GM12873 (cell line): ENCODE measurements at regions not wholly inside any gene's neighbourhood (a gene's known extent, or its start where the extent isn't known, plus 50 kb on each side); places are given as distances from the start of the nearest gene placed in this dataset.

ENCODE experiments used
- TF ChIP-seq, protein P1 (sequence below): IDR thresholded peaks from 2 replicates; pipeline ENCODE4 v1.5.1; 2012; ENCODE audit warnings: low read depth, mild to moderate bottlenecking, moderate library complexity, low read length, control low read depth; ENCODE audit not compliant: insufficient read depth; ENCODE audit errors: missing control alignments

DNA sequence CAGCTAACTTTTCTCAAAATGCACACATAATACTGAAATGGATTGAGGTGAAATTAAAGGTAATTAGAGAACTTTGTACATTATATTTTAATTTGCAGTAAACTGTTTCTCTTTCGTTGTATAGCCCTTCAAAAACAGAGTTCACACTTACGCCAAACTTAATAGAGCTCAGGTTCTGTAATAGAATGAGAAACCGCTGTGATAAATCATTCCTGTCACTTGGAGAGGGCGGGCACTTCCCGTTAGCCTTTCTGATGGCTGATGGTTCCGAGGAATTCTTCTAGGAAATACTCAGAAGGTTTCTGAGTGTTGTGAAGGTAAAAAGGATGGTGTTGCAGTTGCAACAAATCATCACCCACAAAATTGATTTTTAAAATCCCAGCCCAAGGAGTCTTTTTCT lies 155.8 kb upstream of the ALKAL2 start:
- TF ChIP-seq, protein P1, sequence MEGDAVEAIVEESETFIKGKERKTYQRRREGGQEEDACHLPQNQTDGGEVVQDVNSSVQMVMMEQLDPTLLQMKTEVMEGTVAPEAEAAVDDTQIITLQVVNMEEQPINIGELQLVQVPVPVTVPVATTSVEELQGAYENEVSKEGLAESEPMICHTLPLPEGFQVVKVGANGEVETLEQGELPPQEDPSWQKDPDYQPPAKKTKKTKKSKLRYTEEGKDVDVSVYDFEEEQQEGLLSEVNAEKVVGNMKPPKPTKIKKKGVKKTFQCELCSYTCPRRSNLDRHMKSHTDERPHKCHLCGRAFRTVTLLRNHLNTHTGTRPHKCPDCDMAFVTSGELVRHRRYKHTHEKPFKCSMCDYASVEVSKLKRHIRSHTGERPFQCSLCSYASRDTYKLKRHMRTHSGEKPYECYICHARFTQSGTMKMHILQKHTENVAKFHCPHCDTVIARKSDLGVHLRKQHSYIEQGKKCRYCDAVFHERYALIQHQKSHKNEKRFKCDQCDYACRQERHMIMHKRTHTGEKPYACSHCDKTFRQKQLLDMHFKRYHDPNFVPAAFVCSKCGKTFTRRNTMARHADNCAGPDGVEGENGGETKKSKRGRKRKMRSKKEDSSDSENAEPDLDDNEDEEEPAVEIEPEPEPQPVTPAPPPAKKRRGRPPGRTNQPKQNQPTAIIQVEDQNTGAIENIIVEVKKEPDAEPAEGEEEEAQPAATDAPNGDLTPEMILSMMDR: no peak

DNA sequence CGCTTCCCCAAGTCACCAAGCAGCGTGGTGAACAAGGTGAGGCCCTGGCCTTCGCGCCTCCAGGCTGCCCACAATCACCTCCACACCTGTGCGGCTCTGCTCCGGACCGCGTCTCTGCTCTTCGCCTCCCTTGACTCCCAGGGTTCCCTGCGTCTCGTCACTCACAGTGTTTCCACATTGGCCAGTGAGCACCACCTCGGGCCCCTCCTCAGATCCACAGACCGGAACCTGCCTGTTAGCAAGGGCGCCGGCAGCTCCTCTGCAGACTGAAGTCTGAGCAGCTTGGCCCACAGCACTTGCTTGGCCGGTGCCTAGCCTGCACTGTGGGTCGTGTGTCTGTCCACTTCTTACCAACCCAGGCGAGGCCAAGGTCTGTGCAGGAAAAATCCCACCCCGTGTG lies 155.3 kb upstream of the ALKAL2 start:
- TF ChIP-seq, protein P1: no peak

DNA sequence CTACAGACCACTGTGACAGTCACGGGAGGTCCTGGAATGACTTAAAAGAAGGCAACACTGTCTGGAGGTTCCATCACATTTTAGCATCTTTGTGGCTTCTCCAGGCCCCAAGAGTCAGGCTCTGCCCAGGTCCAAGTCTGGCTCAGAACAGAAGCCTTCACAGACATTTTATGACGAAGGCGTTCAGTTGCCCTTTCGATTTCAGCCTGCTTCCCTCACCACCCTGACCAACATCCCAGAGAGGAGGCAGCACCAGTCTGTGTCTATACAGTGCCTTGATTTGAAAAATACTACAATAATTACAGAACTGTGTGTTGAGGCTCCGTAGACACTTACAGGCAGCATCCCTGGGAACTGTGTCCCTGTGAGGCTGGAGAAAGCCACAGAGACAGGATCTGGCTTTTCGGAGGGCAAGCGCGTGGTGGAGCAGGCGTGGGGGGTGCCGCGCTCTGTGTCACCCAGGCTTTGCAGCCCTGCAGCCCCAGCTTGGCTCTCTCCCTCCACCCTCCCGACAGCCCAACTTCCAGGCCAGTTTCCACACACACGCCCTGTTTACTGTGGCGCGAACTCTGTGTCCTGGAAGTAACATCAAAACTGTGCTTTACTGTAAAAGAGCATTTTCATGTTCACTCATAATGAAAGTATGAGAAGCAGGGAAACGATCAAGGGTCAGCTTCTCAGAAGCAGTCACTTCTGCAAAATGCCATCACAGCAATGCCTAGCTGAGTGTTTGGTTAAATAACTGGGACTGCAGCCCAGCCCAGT lies 153.5 kb upstream of the ALKAL2 start:
- TF ChIP-seq, protein P1: no peak

DNA sequence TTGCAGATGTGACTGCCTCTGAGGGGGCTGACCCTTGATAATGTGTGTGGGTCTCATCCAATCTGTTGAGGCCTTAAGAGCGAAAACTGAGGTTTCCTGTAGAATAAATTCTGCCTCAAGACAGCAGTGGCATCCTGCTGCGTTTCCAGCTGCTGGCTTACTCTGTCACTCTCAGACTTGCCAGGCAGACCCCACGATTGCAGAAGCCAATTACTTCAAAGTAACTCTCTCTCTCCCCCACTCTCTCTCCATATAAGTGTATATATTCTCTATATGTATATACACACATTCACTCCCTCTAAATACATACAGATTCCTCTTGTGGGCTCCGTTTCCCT lies 152.5 kb upstream of the ALKAL2 start:
- TF ChIP-seq, protein P1: no peak

DNA sequence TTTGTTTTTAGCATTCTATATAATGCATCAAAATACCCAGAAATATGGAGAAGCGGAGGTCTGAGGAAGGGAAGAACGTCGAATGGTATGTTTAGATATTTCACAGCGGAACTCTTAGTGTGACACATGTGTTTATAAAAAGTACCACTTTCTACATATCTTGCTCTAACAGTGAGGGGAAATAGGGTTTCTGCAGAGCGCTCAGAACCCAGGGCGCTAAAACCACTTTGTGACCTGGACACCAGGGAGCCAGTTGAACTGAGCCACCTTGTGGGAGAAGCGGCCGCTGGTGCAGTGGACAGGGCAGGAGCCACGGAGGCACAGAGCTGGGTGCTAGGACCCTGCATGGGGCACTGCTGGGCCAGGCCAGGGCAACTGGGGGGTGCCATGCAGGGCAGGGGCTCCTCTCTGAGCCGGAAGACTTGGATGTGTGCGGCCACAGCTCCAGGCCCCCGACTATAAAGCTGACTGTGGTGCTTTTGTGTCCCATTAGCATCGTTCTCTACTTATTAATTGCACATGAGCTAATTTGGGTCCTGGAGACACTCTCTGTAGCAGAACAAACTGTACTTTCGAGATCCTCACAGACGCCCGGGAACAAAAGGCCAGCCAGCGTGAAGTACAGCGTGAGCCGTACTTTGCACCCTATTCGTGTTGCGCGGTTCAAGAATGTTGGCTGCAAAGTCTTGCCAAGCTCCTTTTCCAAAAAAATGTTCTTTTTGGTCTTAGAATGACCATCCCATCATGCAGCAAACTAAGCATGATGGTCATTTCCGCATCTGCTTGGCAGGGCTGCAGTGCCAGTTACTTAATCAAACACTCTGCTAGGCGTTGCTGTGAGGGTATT lies 151.9 kb upstream of the ALKAL2 start:
- TF ChIP-seq, protein P1: no peak

DNA sequence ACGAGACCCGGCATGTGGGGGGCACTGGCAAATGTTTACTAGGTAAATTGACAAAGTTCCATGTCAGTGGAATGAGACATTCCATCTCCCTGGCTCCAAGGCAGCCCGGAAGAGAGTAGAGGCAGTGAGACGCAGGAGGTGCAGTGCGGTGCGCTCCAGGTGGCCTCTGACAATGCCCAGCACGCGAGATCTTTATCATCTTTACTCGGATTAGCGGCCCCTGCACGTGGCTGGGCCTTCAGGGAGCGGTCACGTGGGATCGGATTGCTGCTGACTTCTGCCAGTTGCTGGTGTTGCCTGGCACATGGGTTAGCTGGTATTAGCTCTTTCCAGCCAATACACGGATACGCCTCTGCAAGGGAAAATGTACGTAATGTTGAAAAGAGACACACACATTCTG lies 151.2 kb upstream of the ALKAL2 start:
- TF ChIP-seq, protein P1: no peak

DNA sequence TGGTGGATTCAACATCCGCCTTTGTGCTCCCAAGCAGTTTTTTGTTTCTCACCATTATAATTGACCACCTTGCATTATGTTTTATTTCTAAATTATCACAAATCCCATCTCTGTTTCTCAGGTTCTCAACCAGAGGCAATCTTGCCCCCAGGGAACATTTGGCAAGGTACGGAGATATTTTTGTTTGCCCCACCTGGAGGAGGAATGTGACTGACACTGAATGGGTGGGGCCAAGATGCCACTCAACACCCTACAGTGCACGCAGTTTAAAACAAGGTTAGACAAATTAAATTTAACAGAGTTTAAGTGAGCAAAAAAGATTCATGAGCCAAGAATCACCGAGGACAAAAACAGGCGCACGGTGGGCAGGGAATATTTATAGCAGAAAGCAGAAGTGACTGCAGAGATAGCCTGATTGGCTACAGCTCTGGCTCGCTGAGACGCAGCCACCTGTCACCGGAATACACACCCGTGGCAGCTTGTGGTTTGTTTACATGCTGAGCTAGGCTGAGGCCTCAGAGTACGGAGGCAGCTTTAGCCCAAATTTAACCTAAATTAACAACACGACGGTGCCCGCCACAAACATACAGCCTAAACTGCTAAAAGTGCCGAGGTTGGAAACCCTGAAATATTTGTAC lies 150.0 kb upstream of the ALKAL2 start:
- TF ChIP-seq, protein P1: no peak
